ENCODE measurements at regions not wholly inside any gene's neighbourhood (a gene's known extent, or its start where the extent isn't known, plus 50 kb on each side); places are given as distances from the start of the nearest gene placed in this dataset.

DNA sequence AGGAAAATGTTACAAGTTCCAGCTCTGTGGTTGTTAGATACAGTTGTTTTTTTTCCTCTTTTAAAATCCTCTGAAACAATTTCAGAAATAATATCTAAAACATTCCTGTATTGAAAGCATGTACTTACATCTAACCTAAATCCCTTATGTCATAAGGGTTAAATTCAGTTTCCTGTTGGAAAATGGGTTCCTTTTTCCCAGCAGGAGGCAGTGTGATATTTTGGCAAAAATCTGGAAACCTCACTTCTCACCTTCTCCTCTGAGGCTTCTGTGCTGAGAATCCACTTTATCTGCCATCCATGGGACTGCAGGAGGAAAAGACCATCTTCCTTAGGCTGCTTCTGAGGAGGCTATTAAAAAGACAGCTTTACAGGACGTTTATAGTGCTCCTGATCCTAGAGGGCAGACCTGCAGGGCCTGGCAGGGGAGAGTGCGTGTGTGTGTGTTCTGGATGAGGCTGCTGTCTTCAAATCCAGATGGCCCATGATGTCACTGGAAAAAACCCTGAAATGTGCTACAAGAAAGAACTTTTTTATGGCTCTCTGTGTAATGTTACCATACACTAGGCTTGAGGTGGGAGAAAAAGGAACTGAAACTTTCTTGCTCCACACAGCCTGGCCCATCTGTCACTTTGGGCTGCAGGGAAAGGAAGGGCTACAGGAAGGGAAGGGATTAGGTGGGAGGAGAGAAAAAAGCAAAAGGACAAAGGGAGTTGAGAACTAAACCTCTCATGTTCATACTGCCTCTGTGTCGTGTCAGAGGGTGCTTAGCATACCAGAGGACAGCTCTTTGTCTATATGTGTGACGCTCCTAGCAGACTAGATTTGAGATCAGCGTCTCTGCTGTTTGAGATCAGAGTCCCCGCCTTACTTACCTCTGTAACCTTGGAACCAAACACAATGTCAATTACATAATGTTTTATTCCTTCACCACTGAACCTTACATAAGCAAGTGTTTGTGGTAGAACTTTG is 379.2 kb upstream of the SPAG17 start:
- Histone ChIP-seq H3K27me3 (replicated peaks; ENCODE audit: control insufficient read depth, insufficient read depth, low read length) (no peaks in the 10 kb centered on the region), H3K9me3 (no peaks in the 10 kb centered on the region), H3K4me3 (ENCODE audit: low read depth, low read length) (no peak overlapping the region), H3K4me1 (no peaks in the 10 kb centered on the region), H3K36me3 (ENCODE audit: control insufficient read depth, insufficient read depth, low read length) (no peaks in the 10 kb centered on the region)
- H3K4me3 Mint-ChIP-seq (ENCODE audit: unreplicated experiment) = no peak overlapping the region
- no peak for DNase-seq
- ChIA-PET CTCF (no interaction called here), POLR2A (no interaction called here)
- no peaks in the 10 kb centered on the region for H3K36me3 Mint-ChIP-seq (ENCODE audit: insufficient read depth, unreplicated experiment)
- H3K4me1 Mint-ChIP-seq (ENCODE audit: low read depth, unreplicated experiment) = no peaks in the 10 kb centered on the region
- no peaks in the 10 kb centered on the region for H3K9me3 Mint-ChIP-seq (ENCODE audit: unreplicated experiment)
- H3K27me3 Mint-ChIP-seq (ENCODE audit: insufficient read depth, unreplicated experiment) = peaks cover 4% of the 10 kb centered on the region
- TF ChIP-seq, protein P1, sequence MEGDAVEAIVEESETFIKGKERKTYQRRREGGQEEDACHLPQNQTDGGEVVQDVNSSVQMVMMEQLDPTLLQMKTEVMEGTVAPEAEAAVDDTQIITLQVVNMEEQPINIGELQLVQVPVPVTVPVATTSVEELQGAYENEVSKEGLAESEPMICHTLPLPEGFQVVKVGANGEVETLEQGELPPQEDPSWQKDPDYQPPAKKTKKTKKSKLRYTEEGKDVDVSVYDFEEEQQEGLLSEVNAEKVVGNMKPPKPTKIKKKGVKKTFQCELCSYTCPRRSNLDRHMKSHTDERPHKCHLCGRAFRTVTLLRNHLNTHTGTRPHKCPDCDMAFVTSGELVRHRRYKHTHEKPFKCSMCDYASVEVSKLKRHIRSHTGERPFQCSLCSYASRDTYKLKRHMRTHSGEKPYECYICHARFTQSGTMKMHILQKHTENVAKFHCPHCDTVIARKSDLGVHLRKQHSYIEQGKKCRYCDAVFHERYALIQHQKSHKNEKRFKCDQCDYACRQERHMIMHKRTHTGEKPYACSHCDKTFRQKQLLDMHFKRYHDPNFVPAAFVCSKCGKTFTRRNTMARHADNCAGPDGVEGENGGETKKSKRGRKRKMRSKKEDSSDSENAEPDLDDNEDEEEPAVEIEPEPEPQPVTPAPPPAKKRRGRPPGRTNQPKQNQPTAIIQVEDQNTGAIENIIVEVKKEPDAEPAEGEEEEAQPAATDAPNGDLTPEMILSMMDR (IDR thresholded peaks at IDR 0.05; ENCODE audit: insufficient read depth in 1 of 2, low read depth in 1 of 2, low read length in 1 of 2, severe bottlenecking in 1 of 2, unreplicated experiment in 1 of 2) = no peak
- no TSS peak for BruUV-seq (replicated peaks)
- H3K27ac Mint-ChIP-seq (ENCODE audit: unreplicated experiment) = peak overlapping the region; percentile 69
- intact Hi-C loops (cut with micrococcal nuclease; ENCODE audit: unreplicated experiment) = no loop called here

DNA sequence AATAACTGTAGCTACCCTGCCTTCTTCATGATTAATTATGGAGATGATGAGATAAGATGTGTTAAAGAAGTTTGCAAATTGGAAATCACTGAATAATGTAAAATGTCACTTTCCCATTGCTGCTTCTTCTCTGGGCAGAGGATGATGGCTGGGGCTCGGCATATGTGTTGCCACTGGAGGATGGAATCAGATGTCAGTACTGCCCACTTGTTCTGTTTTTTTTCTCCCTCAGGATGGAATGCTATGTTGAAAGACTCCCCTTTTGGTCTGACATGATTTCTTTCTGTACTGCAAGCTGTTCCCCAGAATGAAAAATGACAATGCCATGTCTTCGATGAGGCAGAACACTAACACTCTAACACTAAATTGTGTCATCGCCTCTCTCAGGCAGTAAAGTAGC is 373.9 kb upstream of the SPAG17 start:
- H3K9me3 Mint-ChIP-seq (ENCODE audit: unreplicated experiment) = peaks cover 8% of the 10 kb centered on the region
- CTCF ChIA-PET = no interaction called here
- no peak for DNase-seq

DNA sequence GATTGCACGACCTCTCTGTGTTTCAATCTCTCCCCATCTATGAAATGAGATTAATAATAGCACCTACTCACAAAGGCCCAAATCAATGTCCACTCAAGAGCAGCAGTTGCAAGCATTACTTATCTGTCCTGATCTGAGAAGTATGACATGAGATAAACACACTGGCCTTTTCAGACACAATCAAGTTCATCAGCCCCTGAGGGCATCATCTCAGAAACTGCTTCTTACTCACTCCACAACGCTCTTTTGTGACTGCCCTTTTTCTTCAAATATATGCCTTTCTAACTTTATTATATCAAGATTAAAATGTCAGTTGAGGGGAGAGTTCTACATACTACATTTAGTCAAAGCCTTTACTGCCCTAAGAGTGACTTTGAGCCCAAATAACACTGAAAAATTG is 371.9 kb upstream of the SPAG17 start:
- peaks cover 5% of the 10 kb centered on the region for H3K4me1 Mint-ChIP-seq (ENCODE audit: low read depth, unreplicated experiment)
- no peaks in the 10 kb centered on the region for H3K27me3 ChIP-seq (replicated peaks; ENCODE audit: control insufficient read depth, insufficient read depth, low read length)
- no peak overlapping the region for H3K27ac Mint-ChIP-seq (ENCODE audit: unreplicated experiment)
- H3K27me3 Mint-ChIP-seq (ENCODE audit: insufficient read depth, unreplicated experiment) = no peaks in the 10 kb centered on the region
- ChIA-PET POLR2A (no interaction called here), CTCF (no interaction called here)
- no peaks in the 10 kb centered on the region for H3K36me3 ChIP-seq (ENCODE audit: control insufficient read depth, insufficient read depth, low read length)
- no peaks in the 10 kb centered on the region for H3K36me3 Mint-ChIP-seq (ENCODE audit: insufficient read depth, unreplicated experiment)
- intact Hi-C loops (cut with micrococcal nuclease; ENCODE audit: unreplicated experiment) = no loop called here
- H3K4me1 ChIP-seq = no peaks in the 10 kb centered on the region
- peaks cover 8% of the 10 kb centered on the region for H3K9me3 Mint-ChIP-seq (ENCODE audit: unreplicated experiment)
- BruUV-seq (replicated peaks) = no TSS peak
- no peaks in the 10 kb centered on the region for H3K9me3 ChIP-seq
- DNase-seq = no peak
- TF ChIP-seq, protein P1 (IDR thresholded peaks at IDR 0.05; ENCODE audit: insufficient read depth in 1 of 2, low read depth in 1 of 2, low read length in 1 of 2, severe bottlenecking in 1 of 2, unreplicated experiment in 1 of 2) = no peak
- no peak overlapping the region for H3K4me3 ChIP-seq (ENCODE audit: low read depth, low read length)
- no peak overlapping the region for H3K4me3 Mint-ChIP-seq (ENCODE audit: unreplicated experiment)

More for the DNA sequence above, 373.9 kb upstream of the SPAG17 start:
- no peaks in the 10 kb centered on the region for H3K9me3 ChIP-seq
- Mint-ChIP-seq H3K4me1 (ENCODE audit: low read depth, unreplicated experiment) (peaks cover 5% of the 10 kb centered on the region), H3K36me3 (ENCODE audit: insufficient read depth, unreplicated experiment) (no peaks in the 10 kb centered on the region), H3K4me3 (ENCODE audit: unreplicated experiment) (no peak overlapping the region), H3K27me3 (ENCODE audit: insufficient read depth, unreplicated experiment) (peaks cover 4% of the 10 kb centered on the region), H3K27ac (ENCODE audit: unreplicated experiment) (no peak overlapping the region)
- TF ChIP-seq, protein P1 (IDR thresholded peaks at IDR 0.05; ENCODE audit: insufficient read depth in 1 of 2, low read depth in 1 of 2, low read length in 1 of 2, severe bottlenecking in 1 of 2, unreplicated experiment in 1 of 2) = no peak
- H3K36me3 ChIP-seq (ENCODE audit: control insufficient read depth, insufficient read depth, low read length) = no peaks in the 10 kb centered on the region
- POLR2A ChIA-PET = no interaction called here
- H3K4me3 ChIP-seq (ENCODE audit: low read depth, low read length) = no peak overlapping the region
- H3K4me1 ChIP-seq = no peaks in the 10 kb centered on the region
- no TSS peak for BruUV-seq (replicated peaks)
- intact Hi-C loops (cut with micrococcal nuclease; ENCODE audit: unreplicated experiment) = no loop called here
- no peaks in the 10 kb centered on the region for H3K27me3 ChIP-seq (replicated peaks; ENCODE audit: control insufficient read depth, insufficient read depth, low read length)
